ENCODE measurements at regions not wholly inside any gene's neighbourhood (a gene's known extent, or its start where the extent isn't known, plus 50 kb on each side); places are given as distances from the start of the nearest gene placed in this dataset.

GRCh38 chr16:6356911-6357310, 975.7 kb upstream of the RBFOX1 start:
- DNase-seq (no peak), ATAC-seq (replicated peaks in 1 of 2) (no peak)
- Mint-ChIP-seq H3K9me3 (peaks cover 7% of the 10 kb centered on the region in 2 donors), H3K27ac (no peak overlapping the region), H3K4me3 (no peak overlapping the region), H3K27me3 (ENCODE audit: low read depth) (no peaks in the 10 kb centered on the region), H3K4me1 (ENCODE audit: low read depth) (no peaks in the 10 kb centered on the region), H3K36me3 (ENCODE audit: insufficient read depth in 2 of 2) (no peaks in the 10 kb centered on the region)

DNA sequence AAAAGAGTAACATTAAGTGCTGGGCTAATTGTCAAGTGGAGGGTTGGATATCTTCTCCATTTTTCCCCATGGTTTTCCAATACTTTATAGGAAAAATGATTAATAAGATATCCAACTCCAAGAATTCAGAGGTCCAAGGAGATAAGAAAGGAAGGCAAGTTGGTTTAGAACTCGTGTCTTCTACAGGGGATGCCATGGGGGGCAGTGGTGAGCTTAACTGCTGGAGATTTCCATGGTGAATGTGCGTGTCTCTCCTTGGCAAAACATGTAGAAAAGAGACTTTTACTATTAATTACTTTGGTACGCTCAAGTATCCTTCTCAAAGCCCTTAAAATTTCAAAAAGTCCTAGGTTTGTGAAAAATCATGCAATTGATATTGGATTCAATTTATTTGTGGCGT, 982.9 kb upstream of the RBFOX1 start:
- peaks cover 9 to 11% of the 10 kb centered on the region in 2 donors for H3K9me3 Mint-ChIP-seq
- no peak for ATAC-seq (replicated peaks in 1 of 2)
- H3K27me3 Mint-ChIP-seq (ENCODE audit: low read depth): no peaks in the 10 kb centered on the region

GRCh38 chr16:6345090-6345489, 987.6 kb upstream of the RBFOX1 start:
- Mint-ChIP-seq H3K27ac (no peak overlapping the region), H3K4me3 (no peak overlapping the region), H3K27me3 (ENCODE audit: low read depth) (no peaks in the 10 kb centered on the region), H3K36me3 (ENCODE audit: insufficient read depth in 2 of 2) (no peaks in the 10 kb centered on the region), H3K9me3 (peaks cover 10 to 21% of the 10 kb centered on the region in 2 donors), H3K4me1 (ENCODE audit: low read depth) (no peaks in the 10 kb centered on the region)
- ATAC-seq (replicated peaks in 1 of 2) (no peak), DNase-seq (no peak)

More for the DNA sequence above, 982.9 kb upstream of the RBFOX1 start:
- Mint-ChIP-seq H3K4me1 (ENCODE audit: low read depth) (no peaks in the 10 kb centered on the region), H3K4me3 (no peak overlapping the region), H3K36me3 (ENCODE audit: insufficient read depth in 2 of 2) (no peaks in the 10 kb centered on the region), H3K27ac (no peak overlapping the region)
- no peak for DNase-seq

- Mint-ChIP-seq H3K27me3 (ENCODE audit: low read depth) (no peaks in the 10 kb centered on the region), H3K27ac (no peak overlapping the region), H3K4me3 (no peak overlapping the region), H3K36me3 (ENCODE audit: insufficient read depth in 2 of 2) (no peaks in the 10 kb centered on the region), H3K4me1 (ENCODE audit: low read depth) (no peaks in the 10 kb centered on the region), H3K9me3 (peaks cover 14 to 18% of the 10 kb centered on the region in 2 donors)
- ATAC-seq (replicated peaks in 1 of 2) (no peak), DNase-seq (no peak)
Measured at GRCh38 chr16:6343157-6343556, 989.5 kb upstream of the RBFOX1 start.

DNA sequence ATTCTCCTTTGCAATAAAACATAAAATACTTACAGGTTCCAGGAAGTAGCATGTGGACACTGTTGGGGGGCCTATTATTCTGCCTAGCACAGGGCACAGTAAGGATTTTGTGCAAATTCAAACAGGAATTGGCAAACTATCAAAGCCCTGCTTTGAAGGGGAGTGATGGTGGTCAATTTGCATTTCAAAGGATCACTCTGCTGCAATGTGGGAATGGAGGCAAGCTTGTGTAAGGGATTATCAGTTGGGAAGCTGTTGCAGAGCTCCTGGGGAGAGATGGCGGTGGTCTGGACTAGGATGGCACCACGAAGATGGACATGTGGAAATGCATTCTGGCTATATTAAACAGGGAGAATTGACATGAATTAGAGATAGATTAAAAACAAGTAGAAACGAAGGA, 990.7 kb upstream of the RBFOX1 start:
- H3K36me3 Mint-ChIP-seq (ENCODE audit: insufficient read depth in 2 of 2): no peaks in the 10 kb centered on the region
- ATAC-seq (replicated peaks in 1 of 2) (no peak), DNase-seq (no peak)
- no peaks in the 10 kb centered on the region for H3K27me3 Mint-ChIP-seq (ENCODE audit: low read depth)
- H3K9me3 Mint-ChIP-seq: peaks cover 14 to 15% of the 10 kb centered on the region in 2 donors
- no peak overlapping the region for H3K27ac Mint-ChIP-seq
- no peak overlapping the region for H3K4me3 Mint-ChIP-seq
- no peaks in the 10 kb centered on the region for H3K4me1 Mint-ChIP-seq (ENCODE audit: low read depth)

DNA sequence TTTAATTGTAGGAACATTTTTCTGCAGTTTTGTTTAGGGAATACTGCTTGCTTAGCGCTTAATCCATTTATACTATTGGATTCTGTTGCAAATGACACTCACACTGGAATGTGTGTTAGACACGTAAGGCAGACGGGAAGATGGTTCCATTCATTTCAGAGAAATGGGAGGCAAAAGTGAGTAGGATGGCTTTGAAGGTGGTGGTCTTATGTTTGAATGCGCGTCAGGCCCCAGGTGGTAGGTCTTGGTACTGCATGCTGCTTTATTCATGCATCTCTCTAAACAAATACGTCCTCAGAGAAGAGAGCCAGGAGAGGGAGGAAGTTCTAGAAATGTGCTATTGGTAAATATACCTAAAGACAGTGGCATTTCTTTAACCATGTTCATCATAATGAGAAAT, 997.6 kb upstream of the RBFOX1 start:
- H3K27ac Mint-ChIP-seq: no peak overlapping the region
- no peak for ATAC-seq (replicated peaks in 1 of 2)
- H3K4me3 Mint-ChIP-seq: no peak overlapping the region

DNA sequence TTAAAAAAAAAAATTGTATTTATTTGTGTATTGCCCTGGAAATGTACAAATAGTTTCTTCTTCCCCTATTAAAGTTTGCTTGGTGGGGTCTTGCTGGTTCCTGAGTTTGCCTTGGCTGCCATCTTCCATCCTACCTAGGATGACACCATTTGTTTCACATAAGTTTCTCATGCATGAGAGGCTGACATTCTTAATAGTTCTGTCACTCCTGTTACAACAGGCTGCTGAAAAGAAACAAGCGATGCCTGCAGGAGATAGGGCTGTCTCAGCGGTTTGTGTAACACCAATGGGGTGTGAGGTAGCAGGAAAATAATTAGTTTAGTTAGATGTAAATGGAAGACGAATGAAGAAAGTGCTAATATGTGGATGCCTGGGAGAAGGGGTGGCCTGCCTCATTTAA, 1000.9 kb upstream of the RBFOX1 start:
- H3K4me1 Mint-ChIP-seq (ENCODE audit: low read depth): no peaks in the 10 kb centered on the region
- no peaks in the 10 kb centered on the region for H3K36me3 Mint-ChIP-seq (ENCODE audit: insufficient read depth in 2 of 2)
- DNase-seq: no peak
- H3K27me3 Mint-ChIP-seq (ENCODE audit: low read depth): no peaks in the 10 kb centered on the region
- no peak overlapping the region for H3K27ac Mint-ChIP-seq
- peaks cover 8 to 15% of the 10 kb centered on the region in 2 donors for H3K9me3 Mint-ChIP-seq
- ATAC-seq (replicated peaks in 1 of 2): no peak
- no peak overlapping the region for H3K4me3 Mint-ChIP-seq

More for the DNA sequence above, 997.6 kb upstream of the RBFOX1 start:
- Mint-ChIP-seq H3K4me1 (ENCODE audit: low read depth) (no peaks in the 10 kb centered on the region), H3K9me3 (peaks cover 6 to 9% of the 10 kb centered on the region in 2 donors), H3K27me3 (ENCODE audit: low read depth) (no peaks in the 10 kb centered on the region), H3K36me3 (ENCODE audit: insufficient read depth in 2 of 2) (no peaks in the 10 kb centered on the region)
- DNase-seq: peak in 1 of 2 donors; percentile 0

- no peak for ATAC-seq (replicated peaks in 1 of 2)
- H3K27ac Mint-ChIP-seq: no peak overlapping the region
- H3K36me3 Mint-ChIP-seq (ENCODE audit: insufficient read depth in 2 of 2): peaks cover 0 to 1% of the 10 kb centered on the region in 2 donors
- no peak for DNase-seq
- H3K4me1 Mint-ChIP-seq (ENCODE audit: low read depth): no peaks in the 10 kb centered on the region
- peaks cover 9 to 14% of the 10 kb centered on the region in 2 donors for H3K9me3 Mint-ChIP-seq
- no peaks in the 10 kb centered on the region for H3K27me3 Mint-ChIP-seq (ENCODE audit: low read depth)
- H3K4me3 Mint-ChIP-seq: no peak overlapping the region
Measured at GRCh38 chr16:6317934-6318333, 1014.7 kb upstream of the RBFOX1 start.

GRCh38 chr16:6309271-6309670, 1023.4 kb upstream of the RBFOX1 start:
- no peak overlapping the region for H3K4me3 Mint-ChIP-seq
- peaks cover under 1 to 6% of the 10 kb centered on the region in 2 donors for H3K9me3 Mint-ChIP-seq
- DNase-seq (no peak), ATAC-seq (replicated peaks in 1 of 2) (no peak)
- no peaks in the 10 kb centered on the region for H3K27me3 Mint-ChIP-seq (ENCODE audit: low read depth)
- peaks cover 0 to 2% of the 10 kb centered on the region in 2 donors for H3K36me3 Mint-ChIP-seq (ENCODE audit: insufficient read depth in 2 of 2)
- H3K27ac Mint-ChIP-seq: no peak overlapping the region
- no peaks in the 10 kb centered on the region for H3K4me1 Mint-ChIP-seq (ENCODE audit: low read depth)

DNA sequence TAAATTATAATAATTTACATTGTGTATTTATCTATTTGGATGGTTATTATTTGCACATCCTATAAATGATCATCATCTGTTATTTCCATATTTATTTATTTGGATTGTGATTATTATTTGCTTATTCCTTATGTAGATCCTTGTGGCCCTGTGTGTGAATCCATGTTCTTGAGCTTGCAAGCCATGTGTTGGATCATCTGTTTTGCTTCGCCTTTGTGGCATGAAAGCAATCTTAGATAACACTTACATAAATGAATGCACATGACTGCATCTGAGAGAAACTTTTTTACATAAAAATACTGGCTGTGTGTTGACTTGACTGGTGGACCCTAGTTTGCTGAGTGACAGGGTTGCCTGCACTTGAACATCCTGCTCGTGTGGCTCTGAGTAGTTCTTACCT, 1024.5 kb upstream of the RBFOX1 start:
- H3K27ac Mint-ChIP-seq: no peak overlapping the region
- no peaks in the 10 kb centered on the region for H3K27me3 Mint-ChIP-seq (ENCODE audit: low read depth)
- H3K36me3 Mint-ChIP-seq (ENCODE audit: insufficient read depth in 2 of 2): peaks cover 0 to 2% of the 10 kb centered on the region in 2 donors
- peaks cover 0 to 6% of the 10 kb centered on the region in 2 donors for H3K9me3 Mint-ChIP-seq
- ATAC-seq (replicated peaks in 1 of 2) (no peak), DNase-seq (no peak)
- no peaks in the 10 kb centered on the region for H3K4me1 Mint-ChIP-seq (ENCODE audit: low read depth)
- no peak overlapping the region for H3K4me3 Mint-ChIP-seq

DNA sequence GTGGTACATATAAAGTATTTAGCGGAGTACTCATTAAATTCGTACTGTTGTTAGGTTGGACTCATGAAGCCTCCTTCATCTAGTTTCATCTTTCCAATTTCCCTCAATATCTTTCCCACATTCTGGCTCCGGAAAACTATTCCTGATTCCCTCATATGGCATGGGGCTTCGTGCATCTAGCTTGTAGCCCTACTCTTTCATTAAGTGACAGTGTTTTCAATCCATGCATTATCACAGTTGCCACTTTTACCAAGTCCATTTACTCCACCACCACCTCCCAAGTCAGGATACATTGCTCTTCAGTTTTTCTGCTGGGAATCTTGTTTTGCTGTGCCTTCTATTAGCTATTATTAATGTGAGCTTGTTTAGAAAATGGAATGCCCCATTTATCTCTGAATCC, 1032.1 kb upstream of the RBFOX1 start:
- Mint-ChIP-seq H3K27ac (no peak overlapping the region), H3K36me3 (ENCODE audit: insufficient read depth in 2 of 2) (peaks cover 2% of the 10 kb centered on the region in 2 donors), H3K4me1 (ENCODE audit: low read depth) (no peaks in the 10 kb centered on the region), H3K4me3 (no peak overlapping the region), H3K27me3 (ENCODE audit: low read depth) (no peaks in the 10 kb centered on the region), H3K9me3 (peaks cover 8 to 10% of the 10 kb centered on the region in 2 donors)
- no peak for DNase-seq
- no peak for ATAC-seq (replicated peaks in 1 of 2)

DNA sequence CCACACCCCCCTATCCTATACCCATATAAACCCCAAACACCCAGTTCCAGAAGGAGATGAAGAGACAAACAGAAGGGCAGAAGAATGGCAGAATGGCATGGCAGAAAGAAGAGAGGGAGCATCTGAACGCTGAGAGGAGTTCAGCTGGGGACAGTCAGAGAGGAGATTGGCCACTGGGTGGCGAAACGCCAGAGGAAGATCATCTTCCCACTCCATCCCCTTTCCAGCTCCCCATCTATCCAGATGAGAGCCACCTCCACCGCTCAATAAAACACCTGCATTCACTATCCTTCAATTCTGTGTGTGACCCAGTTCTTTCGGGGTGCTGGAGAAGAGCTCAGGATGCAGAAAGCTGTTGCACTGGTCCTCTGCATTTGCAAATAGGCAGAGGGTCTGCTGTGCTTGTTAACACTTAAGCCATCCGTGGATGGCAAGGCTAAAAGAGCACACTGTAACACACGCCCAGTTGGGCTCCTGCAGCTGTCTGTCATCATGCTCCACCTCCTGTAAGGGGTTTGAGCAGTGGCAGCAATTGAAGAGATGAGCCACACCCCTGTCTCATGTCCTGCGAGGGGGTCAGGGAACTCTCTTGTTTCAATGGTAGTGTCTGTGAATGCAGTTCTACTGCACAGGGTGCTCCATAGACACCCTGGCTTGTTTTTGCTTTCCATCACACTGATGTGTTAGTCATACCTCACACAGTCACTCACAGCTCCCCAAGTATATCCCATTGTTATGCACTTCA, 1034.8 kb upstream of the RBFOX1 start:
- DNase-seq: no peak
- Mint-ChIP-seq H3K36me3 (ENCODE audit: insufficient read depth in 2 of 2) (peaks cover 0 to 2% of the 10 kb centered on the region in 2 donors), H3K4me1 (ENCODE audit: low read depth) (no peaks in the 10 kb centered on the region), H3K4me3 (no peak overlapping the region), H3K9me3 (peaks cover 5 to 17% of the 10 kb centered on the region in 2 donors), H3K27ac (no peak overlapping the region), H3K27me3 (ENCODE audit: low read depth) (no peaks in the 10 kb centered on the region)
- no peak for ATAC-seq (replicated peaks in 1 of 2)

GRCh38 chr16:6286176-6286575, 1046.5 kb upstream of the RBFOX1 start:
- Mint-ChIP-seq H3K27ac (no peak overlapping the region), H3K4me3 (no peak overlapping the region), H3K27me3 (ENCODE audit: low read depth) (no peaks in the 10 kb centered on the region), H3K36me3 (ENCODE audit: insufficient read depth in 2 of 2) (no peaks in the 10 kb centered on the region), H3K4me1 (ENCODE audit: low read depth) (no peaks in the 10 kb centered on the region), H3K9me3 (peaks cover 10 to 14% of the 10 kb centered on the region in 2 donors)
- ATAC-seq (replicated peaks in 1 of 2) (no peak), DNase-seq (no peak)

DNA sequence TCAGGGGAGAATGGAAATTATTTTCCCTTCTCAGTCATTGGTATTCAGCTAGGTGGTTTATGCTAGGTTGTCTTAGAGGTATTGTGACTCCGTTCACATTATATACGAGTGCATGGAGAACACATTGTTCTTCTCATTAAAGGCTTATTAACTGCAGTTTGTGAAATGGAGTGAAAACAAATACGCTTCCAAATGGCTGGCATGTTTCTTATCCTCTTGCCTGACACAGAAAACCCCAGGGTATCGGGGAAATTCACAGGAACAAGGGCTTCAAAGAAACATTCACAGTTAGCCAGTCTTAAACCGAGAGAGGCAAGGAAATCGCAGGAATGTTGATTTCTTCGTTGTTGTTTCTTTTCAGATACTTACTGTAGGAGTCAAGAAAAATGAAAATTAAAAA, 1047.9 kb upstream of the RBFOX1 start:
- no peak for ATAC-seq (replicated peaks in 1 of 2)
- Mint-ChIP-seq H3K27ac (no peak overlapping the region), H3K4me1 (ENCODE audit: low read depth) (no peaks in the 10 kb centered on the region), H3K4me3 (no peak overlapping the region), H3K36me3 (ENCODE audit: insufficient read depth in 2 of 2) (peaks cover 0 to 2% of the 10 kb centered on the region in 2 donors), H3K27me3 (ENCODE audit: low read depth) (no peaks in the 10 kb centered on the region), H3K9me3 (peaks cover 4 to 16% of the 10 kb centered on the region in 2 donors)
- DNase-seq: no peak
